ENCODE measurements at regions not wholly inside any gene's neighbourhood (a gene's known extent, or its start where the extent isn't known, plus 50 kb on each side); places are given as distances from the start of the nearest gene placed in this dataset.

DNA sequence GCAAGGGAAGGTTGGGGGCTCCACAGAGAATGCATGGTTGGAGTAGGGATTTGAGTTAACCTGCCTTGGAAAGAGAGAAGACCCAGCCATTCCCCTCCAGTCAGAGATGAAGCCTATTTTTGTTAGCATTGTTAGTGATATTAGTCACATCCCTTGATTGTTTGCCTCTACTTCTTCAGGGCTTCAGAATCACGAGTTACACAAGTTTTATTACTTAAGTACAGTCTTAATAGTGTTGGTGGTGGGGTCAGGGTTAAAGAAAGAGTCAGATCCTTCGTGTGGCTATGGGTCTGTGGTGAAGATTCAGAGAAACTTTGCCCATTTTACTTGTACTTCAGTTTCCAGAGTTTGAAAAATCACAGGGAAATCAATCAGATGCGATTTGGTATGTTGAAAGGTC, 363.1 kb downstream of the LRIG3 start:
- Histone ChIP-seq H3K27ac (ENCODE audit: insufficient read depth, low read length, poor library complexity, severe bottlenecking) (no peak overlapping the region), H3K4me1 (ENCODE audit: control insufficient read depth, insufficient read depth, low read length, poor library complexity, severe bottlenecking) (no peaks in the 10 kb centered on the region), H3K4me3 (ENCODE audit: low read depth, low read length) (no peak overlapping the region), H3K27me3 (ENCODE audit: control insufficient read depth, insufficient read depth, low read length) (no peaks in the 10 kb centered on the region), H3K36me3 (ENCODE audit: control insufficient read depth, insufficient read depth, low read length) (no peaks in the 10 kb centered on the region), H3K9me3 (ENCODE audit: control insufficient read depth in 2 of 2, low read length in 2 of 2) (no peaks in the 10 kb centered on the region)
- H3K4me3 Mint-ChIP-seq: no peak overlapping the region
- no peaks in the 10 kb centered on the region for H3K36me3 Mint-ChIP-seq
- ATAC-seq (ENCODE audit: low read depth in 2 of 2) (no peak), DNase-seq (no peak)
- H3K27me3 Mint-ChIP-seq: no peaks in the 10 kb centered on the region
- no peaks in the 10 kb centered on the region for H3K4me1 Mint-ChIP-seq
- H3K27ac Mint-ChIP-seq: no peak overlapping the region
- peaks cover 0 to 3% (median 0%) of the 10 kb centered on the region in 7 donors for H3K9me3 Mint-ChIP-seq

- ATAC-seq (ENCODE audit: low read depth in 2 of 2) (no peak), DNase-seq (no peak)
- Histone ChIP-seq H3K9me3 (ENCODE audit: control insufficient read depth in 2 of 2, low read length in 2 of 2) (no peaks in the 10 kb centered on the region), H3K4me1 (ENCODE audit: control insufficient read depth, insufficient read depth, low read length, poor library complexity, severe bottlenecking) (no peaks in the 10 kb centered on the region), H3K36me3 (ENCODE audit: control insufficient read depth, insufficient read depth, low read length) (no peaks in the 10 kb centered on the region), H3K27ac (ENCODE audit: insufficient read depth, low read length, poor library complexity, severe bottlenecking) (no peak overlapping the region), H3K4me3 (ENCODE audit: low read depth, low read length) (no peak overlapping the region), H3K27me3 (ENCODE audit: control insufficient read depth, insufficient read depth, low read length) (no peaks in the 10 kb centered on the region)
- Mint-ChIP-seq H3K36me3 (no peaks in the 10 kb centered on the region), H3K27me3 (no peaks in the 10 kb centered on the region), H3K4me3 (no peak overlapping the region), H3K9me3 (peaks cover 0 to 3% (median 0%) of the 10 kb centered on the region in 7 donors), H3K4me1 (no peaks in the 10 kb centered on the region), H3K27ac (no peak overlapping the region)
These were observed 362.6 kb downstream of the LRIG3 start for GRCh38 chr12:58557661-58558060.

- Histone ChIP-seq H3K9me3 (ENCODE audit: control insufficient read depth in 2 of 2, low read length in 2 of 2) (no peaks in the 10 kb centered on the region), H3K27me3 (ENCODE audit: control insufficient read depth, insufficient read depth, low read length) (no peaks in the 10 kb centered on the region), H3K4me3 (ENCODE audit: low read depth, low read length) (no peak overlapping the region), H3K36me3 (ENCODE audit: control insufficient read depth, insufficient read depth, low read length) (no peaks in the 10 kb centered on the region), H3K27ac (ENCODE audit: insufficient read depth, low read length, poor library complexity, severe bottlenecking) (no peak overlapping the region), H3K4me1 (ENCODE audit: control insufficient read depth, insufficient read depth, low read length, poor library complexity, severe bottlenecking) (no peaks in the 10 kb centered on the region)
- Mint-ChIP-seq H3K9me3 (peaks cover 0 to 3% (median 0%) of the 10 kb centered on the region in 7 donors), H3K4me1 (no peaks in the 10 kb centered on the region), H3K27me3 (no peaks in the 10 kb centered on the region), H3K27ac (no peak overlapping the region), H3K4me3 (no peak overlapping the region), H3K36me3 (no peaks in the 10 kb centered on the region)
- DNase-seq (no peak), ATAC-seq (ENCODE audit: low read depth in 2 of 2) (no peak)
These were observed 356.7 kb downstream of the LRIG3 start for GRCh38 chr12:58563621-58564020.

GRCh38 chr12:58564721-58565120, 355.6 kb downstream of the LRIG3 start:
- ATAC-seq (ENCODE audit: low read depth in 2 of 2) (no peak), DNase-seq (no peak)
- Histone ChIP-seq H3K4me3 (ENCODE audit: low read depth, low read length) (no peak overlapping the region), H3K36me3 (ENCODE audit: control insufficient read depth, insufficient read depth, low read length) (no peaks in the 10 kb centered on the region), H3K27ac (ENCODE audit: insufficient read depth, low read length, poor library complexity, severe bottlenecking) (no peak overlapping the region), H3K27me3 (ENCODE audit: control insufficient read depth, insufficient read depth, low read length) (no peaks in the 10 kb centered on the region), H3K9me3 (ENCODE audit: control insufficient read depth in 2 of 2, low read length in 2 of 2) (no peaks in the 10 kb centered on the region), H3K4me1 (ENCODE audit: control insufficient read depth, insufficient read depth, low read length, poor library complexity, severe bottlenecking) (no peaks in the 10 kb centered on the region)
- H3K4me1 Mint-ChIP-seq: no peaks in the 10 kb centered on the region
- H3K9me3 Mint-ChIP-seq: peaks cover 0 to 3% (median 0%) of the 10 kb centered on the region in 7 donors
- H3K27me3 Mint-ChIP-seq: no peaks in the 10 kb centered on the region
- no peak overlapping the region for H3K4me3 Mint-ChIP-seq
- no peak overlapping the region for H3K27ac Mint-ChIP-seq
- no peaks in the 10 kb centered on the region for H3K36me3 Mint-ChIP-seq

- Mint-ChIP-seq H3K27me3 (no peaks in the 10 kb centered on the region), H3K9me3 (peaks cover 0 to 3% (median 0%) of the 10 kb centered on the region in 7 donors), H3K27ac (no peak overlapping the region), H3K4me1 (no peaks in the 10 kb centered on the region), H3K4me3 (no peak overlapping the region), H3K36me3 (no peaks in the 10 kb centered on the region)
- Histone ChIP-seq H3K4me1 (ENCODE audit: control insufficient read depth, insufficient read depth, low read length, poor library complexity, severe bottlenecking) (no peaks in the 10 kb centered on the region), H3K4me3 (ENCODE audit: low read depth, low read length) (no peak overlapping the region), H3K27me3 (ENCODE audit: control insufficient read depth, insufficient read depth, low read length) (no peaks in the 10 kb centered on the region), H3K36me3 (ENCODE audit: control insufficient read depth, insufficient read depth, low read length) (no peaks in the 10 kb centered on the region), H3K27ac (ENCODE audit: insufficient read depth, low read length, poor library complexity, severe bottlenecking) (no peak overlapping the region), H3K9me3 (ENCODE audit: control insufficient read depth in 2 of 2, low read length in 2 of 2) (no peaks in the 10 kb centered on the region)
- ATAC-seq (ENCODE audit: low read depth in 2 of 2) (no peak), DNase-seq (no peak)
These were observed 353.7 kb downstream of the LRIG3 start for GRCh38 chr12:58566599-58566998.

GRCh38 chr12:58567189-58567588, 353.1 kb downstream of the LRIG3 start:
- DNase-seq (no peak), ATAC-seq (ENCODE audit: low read depth in 2 of 2) (no peak)
- no peak overlapping the region for H3K27ac Mint-ChIP-seq
- H3K9me3 Mint-ChIP-seq: peaks cover 0 to 3% (median 0%) of the 10 kb centered on the region in 7 donors
- H3K9me3 ChIP-seq (ENCODE audit: control insufficient read depth in 2 of 2, low read length in 2 of 2): no peaks in the 10 kb centered on the region
- no peaks in the 10 kb centered on the region for H3K4me1 ChIP-seq (ENCODE audit: control insufficient read depth, insufficient read depth, low read length, poor library complexity, severe bottlenecking)
- H3K27me3 ChIP-seq (ENCODE audit: control insufficient read depth, insufficient read depth, low read length): no peaks in the 10 kb centered on the region
- no peaks in the 10 kb centered on the region for H3K36me3 Mint-ChIP-seq
- no peaks in the 10 kb centered on the region for H3K36me3 ChIP-seq (ENCODE audit: control insufficient read depth, insufficient read depth, low read length)
- no peaks in the 10 kb centered on the region for H3K27me3 Mint-ChIP-seq
- no peak overlapping the region for H3K4me3 ChIP-seq (ENCODE audit: low read depth, low read length)
- no peaks in the 10 kb centered on the region for H3K4me1 Mint-ChIP-seq
- no peak overlapping the region for H3K27ac ChIP-seq (ENCODE audit: insufficient read depth, low read length, poor library complexity, severe bottlenecking)
- H3K4me3 Mint-ChIP-seq: no peak overlapping the region

DNA sequence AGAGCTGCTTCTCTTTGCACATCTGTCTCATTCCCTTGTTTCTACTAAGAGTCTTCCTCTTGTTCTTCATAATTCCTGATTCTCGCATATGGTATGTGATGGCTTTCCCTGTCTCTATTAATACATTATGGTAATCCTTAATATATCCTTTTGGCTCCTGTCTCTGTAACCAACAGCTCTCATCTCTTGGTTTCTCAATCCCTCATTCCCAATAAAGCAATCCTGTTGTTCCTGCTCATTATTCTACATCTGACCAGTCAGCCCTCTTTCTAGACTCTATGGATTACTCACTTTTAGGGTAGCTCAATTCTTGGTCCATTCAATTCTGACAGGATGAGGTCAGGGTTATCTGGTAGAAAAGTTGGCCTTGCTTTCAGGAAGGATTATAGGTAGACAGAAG, 349.9 kb downstream of the LRIG3 start:
- Mint-ChIP-seq H3K27ac (no peak overlapping the region), H3K36me3 (no peaks in the 10 kb centered on the region), H3K4me3 (no peak overlapping the region), H3K4me1 (no peaks in the 10 kb centered on the region), H3K9me3 (peaks cover 0 to 3% (median 0%) of the 10 kb centered on the region in 7 donors), H3K27me3 (no peaks in the 10 kb centered on the region)
- Histone ChIP-seq H3K4me3 (ENCODE audit: low read depth, low read length) (no peak overlapping the region), H3K27ac (ENCODE audit: insufficient read depth, low read length, poor library complexity, severe bottlenecking) (no peak overlapping the region), H3K4me1 (ENCODE audit: control insufficient read depth, insufficient read depth, low read length, poor library complexity, severe bottlenecking) (no peaks in the 10 kb centered on the region), H3K9me3 (ENCODE audit: control insufficient read depth in 2 of 2, low read length in 2 of 2) (no peaks in the 10 kb centered on the region), H3K36me3 (ENCODE audit: control insufficient read depth, insufficient read depth, low read length) (no peaks in the 10 kb centered on the region), H3K27me3 (ENCODE audit: control insufficient read depth, insufficient read depth, low read length) (no peaks in the 10 kb centered on the region)
- DNase-seq (no peak), ATAC-seq (ENCODE audit: low read depth in 2 of 2) (no peak)

GRCh38 chr12:58575256-58575655, 345.0 kb downstream of the LRIG3 start:
- ATAC-seq (ENCODE audit: low read depth in 2 of 2) (no peak), DNase-seq (no peak)

More at GRCh38 chr12:58575256-58575655, 345.0 kb downstream of the LRIG3 start:
- Histone ChIP-seq H3K36me3 (ENCODE audit: control insufficient read depth, insufficient read depth, low read length) (no peaks in the 10 kb centered on the region), H3K4me3 (ENCODE audit: low read depth, low read length) (no peak overlapping the region), H3K27ac (ENCODE audit: insufficient read depth, low read length, poor library complexity, severe bottlenecking) (no peak overlapping the region), H3K9me3 (ENCODE audit: control insufficient read depth in 2 of 2, low read length in 2 of 2) (no peaks in the 10 kb centered on the region), H3K4me1 (ENCODE audit: control insufficient read depth, insufficient read depth, low read length, poor library complexity, severe bottlenecking) (no peaks in the 10 kb centered on the region), H3K27me3 (ENCODE audit: control insufficient read depth, insufficient read depth, low read length) (no peaks in the 10 kb centered on the region)
- H3K27ac Mint-ChIP-seq: no peak overlapping the region
- peaks cover 0 to 3% (median 0%) of the 10 kb centered on the region in 7 donors for H3K9me3 Mint-ChIP-seq
- no peaks in the 10 kb centered on the region for H3K36me3 Mint-ChIP-seq
- no peaks in the 10 kb centered on the region for H3K4me1 Mint-ChIP-seq
- H3K4me3 Mint-ChIP-seq: no peak overlapping the region
- H3K27me3 Mint-ChIP-seq: no peaks in the 10 kb centered on the region

All from CD4-positive, CD25-positive, alpha-beta regulatory T cell (primary cell).